HCT116 (cell line): ENCODE measurements at regions not wholly inside any gene's neighbourhood (a gene's known extent, or its start where the extent isn't known, plus 50 kb on each side); places are given as distances from the start of the nearest gene placed in this dataset.

ENCODE experiments used
- ATAC-seq: fragments of 200-7000 bp; cut with Tn5 transposase; 2 replicates; pipeline ENCODE4 v1.9.1; 2020; ENCODE audit warnings: mild to moderate bottlenecking, moderate library complexity
- BruUV-seq: library from RNA; stranded (reverse); fragments of 400-500 nt; replicated peaks from 2 replicates; lab custom pipeline; 2021; lab: Mats Ljungman, UMichigan
- CTCF ChIA-PET: fragments of 300-600 bp; sonication (Branson Sonifier 250); formaldehyde crosslinking; loops from one replicate; lab custom pipeline; 2021; ENCODE audit warnings: antibody characterized with exemption; lab: Charles Lee
- POLR2A ChIA-PET: fragments of 300-600, 350-600 bp; sonication (Branson Sonifier 250); formaldehyde crosslinking; loops from one replicate; lab custom pipeline; 2021; ENCODE audit warnings: antibody characterized with exemption; lab: Charles Lee
- RAD21 ChIA-PET, 2 experiments: fragments of 300-600 bp; sonication (Branson Sonifier 250); formaldehyde crosslinking; loops; one replicate each; lab custom pipeline; 2023; ENCODE audit warnings: low total read pairs in 2 of 2; ENCODE audit not compliant: uncharacterized antibody in 2 of 2, unreplicated experiment in 2 of 2, low non-redundant PET in 1 of 2; lab: Charles Lee
- DNase-seq: peaks from one replicate; pipeline ENCODE4 v3.0.0-alpha.2; 2010; ENCODE audit warnings: low read depth, low spot score
- H2AFZ ChIP-seq: fragments of 200-600 bp; shearing (Covaris generic), sonication (generic); 2 replicates; pipeline ENCODE4 v1.6.1; 2017; ENCODE audit warnings: low read depth, mixed run types, mixed read lengths, antibody characterized with exemption, low read length; ENCODE audit not compliant: poor library complexity, severe bottlenecking
- H3K27ac ChIP-seq: 2 replicates; pipeline ENCODE4 v1.5.1; 2012; ENCODE audit warnings: low read depth, low read length
- H3K27me3 ChIP-seq: fragments of 200-600 bp; sonication (generic); 2 replicates; pipeline ENCODE4 v1.6.1; 2016; ENCODE audit warnings: mixed run types, low read length, mixed read lengths; ENCODE audit not compliant: insufficient read depth
- H3K36me3 ChIP-seq, 2 experiments: fragments of 200-500 bp in 1 of 2; fragments of 200-600 bp in 1 of 2; sonication (Bioruptor generic) in 1 of 2; sonication (generic) in 1 of 2; 2 replicates each; pipeline versions ENCODE4 v1.5.1 to v1.6.1; 2014 to 2016; ENCODE audit warnings: low read length in 2 of 2, inconsistent platforms in 1 of 2, mixed read lengths in 1 of 2, mixed run types in 1 of 2; ENCODE audit not compliant: insufficient read depth in 2 of 2, control insufficient read depth in 1 of 2
- H3K4me1 ChIP-seq, 2 experiments: fragments of 200-600 bp in 1 of 2; sonication (generic) in 1 of 2; 2 replicates each; pipeline versions ENCODE4 v1.5.1 to v1.6.1; 2012 to 2017; ENCODE audit warnings: low read length in 2 of 2, inconsistent platforms in 1 of 2, mild to moderate bottlenecking in 1 of 2, mixed read lengths in 1 of 2, mixed run types in 1 of 2, moderate library complexity in 1 of 2; ENCODE audit not compliant: insufficient read depth in 2 of 2, control insufficient read depth in 1 of 2
- H3K4me2 ChIP-seq: fragments of 200-600 bp; sonication (generic); 2 replicates; pipeline ENCODE4 v1.6.1; 2017; ENCODE audit warnings: mixed run types, low read length, mixed read lengths
- H3K4me3 ChIP-seq, 2 experiments: fragments of 200-600 bp in 1 of 2; sonication (generic) in 1 of 2; replicated peaks in 1 of 2; 2 replicates each; pipeline ENCODE4 v1.5.1; 2011 to 2016; ENCODE audit warnings: low read length in 2 of 2, control low read depth in 1 of 2, low read depth in 1 of 2, mild to moderate bottlenecking in 1 of 2, mixed read lengths in 1 of 2, mixed run types in 1 of 2
- H3K79me2 ChIP-seq: fragments of 200-600 bp; sonication (generic); 2 replicates; pipeline ENCODE4 v1.6.1; 2017; ENCODE audit warnings: mild to moderate bottlenecking, mixed run types, low read length, moderate library complexity, mixed read lengths; ENCODE audit not compliant: insufficient read depth
- H3K9ac ChIP-seq: fragments of 200-600 bp; sonication (generic); 2 replicates; pipeline ENCODE4 v1.6.1; 2016; ENCODE audit warnings: low read length, mixed read lengths
- H3K9me2 ChIP-seq: fragments of 200-600 bp; sonication (generic), shearing (Covaris generic); 2 replicates; pipeline ENCODE4 v1.6.1; 2017; ENCODE audit warnings: mixed run types, mild to moderate bottlenecking, moderate library complexity; ENCODE audit not compliant: insufficient read depth
- H3K9me3 ChIP-seq, 2 experiments: fragments of 200-500 bp in 1 of 2; fragments of 200-600 bp in 1 of 2; sonication (Bioruptor generic) in 1 of 2; sonication (generic) in 1 of 2; 2 replicates each; pipeline ENCODE4 v1.6.1; 2014 to 2017; ENCODE audit warnings: low read length in 2 of 2, mixed read lengths in 2 of 2, inconsistent platforms in 1 of 2, low read depth in 1 of 2, mild to moderate bottlenecking in 1 of 2, mixed run types in 1 of 2, moderate library complexity in 1 of 2; ENCODE audit not compliant: control insufficient read depth in 1 of 2, insufficient read depth in 1 of 2
- H4K20me1 ChIP-seq: fragments of 200-600 bp; sonication (generic), shearing (Covaris generic); 2 replicates; pipeline ENCODE4 v1.6.1; 2017; ENCODE audit warnings: mixed run types, mild to moderate bottlenecking, moderate library complexity; ENCODE audit not compliant: insufficient read depth
- CEBPB ChIP-seq: IDR thresholded peaks from 2 replicates; pipeline ENCODE4 v1.6.1; 2012; ENCODE audit warnings: low read depth
- ELF1 ChIP-seq: IDR thresholded peaks from 2 replicates; pipeline ENCODE4 v1.6.1; 2012; ENCODE audit warnings: low read depth, borderline replicate concordance
- EZH2 ChIP-seq: fragments of 200-600 bp; sonication (generic); IDR thresholded peaks from 2 replicates; pipeline ENCODE4 v1.6.1; 2017; ENCODE audit warnings: antibody characterized with exemption, mixed run types
- EZH2phosphoT487 ChIP-seq: fragments of 200-600 bp; IDR thresholded peaks from 2 replicates; pipeline ENCODE4 v1.6.1; 2018; ENCODE audit warnings: antibody characterized with exemption, borderline replicate concordance
- FOSL1 ChIP-seq: IDR thresholded peaks from 2 replicates; pipeline ENCODE4 v1.6.1; 2012; ENCODE audit warnings: low read depth
- POLR2AphosphoS5 ChIP-seq: IDR thresholded peaks from 2 replicates; pipeline ENCODE4 v1.6.1; 2011; ENCODE audit warnings: mild to moderate bottlenecking, low read depth, low read length, moderate library complexity
- SIN3A ChIP-seq: IDR thresholded peaks from 2 replicates; pipeline ENCODE4 v1.6.1; 2012; ENCODE audit warnings: low read depth
- SP1 ChIP-seq: IDR thresholded peaks from 2 replicates; pipeline ENCODE4 v1.6.1; 2012; ENCODE audit warnings: low read depth
- SRF ChIP-seq: IDR thresholded peaks from 2 replicates; pipeline ENCODE4 v1.6.1; 2012; ENCODE audit warnings: low read depth
- YY1 ChIP-seq: IDR thresholded peaks from 2 replicates; pipeline ENCODE4 v1.6.1; 2011; ENCODE audit warnings: low read length, low read depth, moderate library complexity, mild to moderate bottlenecking; ENCODE audit not compliant: insufficient replicate concordance; ENCODE audit errors: extremely low read depth
- ZNF274 ChIP-seq: fragments of 200-500 bp; sonication (Bioruptor generic); IDR thresholded peaks from 2 replicates; pipeline ENCODE4 v1.6.1; 2014; ENCODE audit warnings: mild to moderate bottlenecking, low read depth, low read length, inconsistent platforms
- intact Hi-C: fragments of 100-400 bp; cut with micrococcal nuclease; formaldehyde crosslinking; loops from 2 replicates; pipeline ENCODE4 v1.10.0; 2022

- TF ChIP-seq SIN3A (no peak), SP1 (no peak), FOSL1 (no peak), POLR2AphosphoS5 (no peak), SRF (no peak), EZH2phosphoT487 (no peak), CEBPB (no peak), YY1 (no peak), ELF1 (no peak), ZNF274 (no peak)
These were observed 1076.4 kb downstream of the HACE1 start (continued) for GRCh38 chr6:103783329-103783728.

- no peaks in the 10 kb centered on the region for H4K20me1 ChIP-seq
- no peak overlapping the region for H3K4me3 ChIP-seq
- intact Hi-C loops: no loop called here
- no peak overlapping the region for H2AFZ ChIP-seq
- ChIA-PET POLR2A (no interaction called here), CTCF (no interaction called here), RAD21 (no interaction called here)
- no peak for DNase-seq
- H3K9me2 ChIP-seq: no peaks in the 10 kb centered on the region
- TF ChIP-seq ZNF274: no peak
- BruUV-seq: no TSS peak
- no peak overlapping the region for H3K9ac ChIP-seq
- H3K4me2 ChIP-seq: no peak overlapping the region
- no peak for ATAC-seq
- no peaks in the 10 kb centered on the region for H3K27me3 ChIP-seq
- no peaks in the 10 kb centered on the region for H3K36me3 ChIP-seq
- H3K79me2 ChIP-seq: no peaks in the 10 kb centered on the region
- no peaks in the 10 kb centered on the region for H3K4me1 ChIP-seq
- H3K27ac ChIP-seq: no peak overlapping the region
- no peaks in the 10 kb centered on the region for H3K9me3 ChIP-seq
These were observed 1090.3 kb downstream of the HACE1 start for GRCh38 chr6:103769431-103769830.

- Histone ChIP-seq H3K4me2 (no peak overlapping the region), H3K9ac (no peak overlapping the region), H3K4me3 (no peak overlapping the region), H3K27ac (no peak overlapping the region), H4K20me1 (no peaks in the 10 kb centered on the region), H2AFZ (no peak overlapping the region), H3K36me3 (no peaks in the 10 kb centered on the region), H3K4me1 (no peaks in the 10 kb centered on the region), H3K9me3 (no peaks in the 10 kb centered on the region), H3K79me2 (no peaks in the 10 kb centered on the region), H3K27me3 (no peaks in the 10 kb centered on the region), H3K9me2 (no peaks in the 10 kb centered on the region)
- ChIA-PET CTCF (no interaction called here), POLR2A (no interaction called here), RAD21 (no interaction called here)
- no peak for DNase-seq
- BruUV-seq: no TSS peak
- TF ChIP-seq CEBPB (no peak), POLR2AphosphoS5 (no peak), EZH2 (no peak)
- ATAC-seq: no peak
- intact Hi-C loops: no loop called here
These were observed 1109.1 kb downstream of the HACE1 start for GRCh38 chr6:103750603-103751002.
